Activated CD4-positive, alpha-beta T cell treated with anti-CD3 and anti-CD28 coated beads, Interleukin-2, amount 50 U/mL, for 4 hours (primary cell): ENCODE measurements at regions not wholly inside any gene's neighbourhood (a gene's known extent, or its start where the extent isn't known, plus 50 kb on each side); places are given as distances from the start of the nearest gene placed in this dataset.
"Not testable (repeated sequence)": the region's sequence is repeated elsewhere in the genome, so short reads cannot be mapped to it uniquely, and the experiment has no call there.

ENCODE experiments used
- DNase-seq, 2 experiments: peaks; one replicate each; pipeline ENCODE4 v3.0.0-alpha.2; 2020

GRCh38 chr4:9505341-9505740 lies 61.1 kb downstream of the DEFB131A start:
- not testable (repeated sequence) for DNase-seq

- not testable (repeated sequence) for DNase-seq
Observed at GRCh38 chr4:9506672-9507071, 62.5 kb downstream of the DEFB131A start.

- not testable (repeated sequence) for DNase-seq
Observed at GRCh38 chr4:9512941-9513340, 68.7 kb downstream of the DEFB131A start.

GRCh38 chr4:9519631-9520030 lies 75.4 kb downstream of the DEFB131A start:
- DNase-seq: not testable (repeated sequence)

- DNase-seq: not testable (repeated sequence)
Observed at GRCh38 chr4:9522903-9523302, 78.7 kb downstream of the DEFB131A start.

- not testable (repeated sequence) for DNase-seq
Observed at GRCh38 chr4:9524406-9524805, 80.2 kb downstream of the DEFB131A start.

GRCh38 chr4:9532134-9532862 lies 88.1 kb downstream of the DEFB131A start:
- peak; percentile 50 to 51 for DNase-seq

- not testable (repeated sequence) for DNase-seq
Observed at GRCh38 chr4:9532863-9533192, 88.6 kb downstream of the DEFB131A start.

- not testable (repeated sequence) for DNase-seq
Observed at GRCh38 chr4:9537101-9537500, 92.9 kb downstream of the DEFB131A start.

GRCh38 chr4:9539939-9540520 lies 95.8 kb downstream of the DEFB131A start:
- not testable (repeated sequence) for DNase-seq

- DNase-seq: not testable (repeated sequence)
Observed at GRCh38 chr4:9541388-9541915, 97.2 kb downstream of the DEFB131A start.

GRCh38 chr4:9544851-9545250 lies 100.6 kb downstream of the DEFB131A start:
- not testable (repeated sequence) for DNase-seq

- not testable (repeated sequence) for DNase-seq
Observed at GRCh38 chr4:9547470-9547869, 103.3 kb downstream of the DEFB131A start.

- DNase-seq: not testable (repeated sequence)
Observed at GRCh38 chr4:9556076-9556475, 111.9 kb downstream of the DEFB131A start.

- not testable (repeated sequence) for DNase-seq
Observed at GRCh38 chr4:9577869-9578268, 133.7 kb downstream of the DEFB131A start.

- not testable (repeated sequence) for DNase-seq
Observed at GRCh38 chr4:9582880-9583279, 138.7 kb downstream of the DEFB131A start.

GRCh38 chr4:9592010-9592409 lies 147.8 kb downstream of the DEFB131A start:
- no peak for DNase-seq

GRCh38 chr4:9594948-9595347 lies 150.7 kb downstream of the DEFB131A start:
- DNase-seq: no peak

GRCh38 chr4:9595531-9595930 lies 151.3 kb downstream of the DEFB131A start:
- DNase-seq: not testable (repeated sequence)

- DNase-seq: no peak
Observed at GRCh38 chr4:9599266-9599665, 155.1 kb downstream of the DEFB131A start.

GRCh38 chr4:9600246-9600645 lies 156.0 kb downstream of the DEFB131A start:
- DNase-seq: no peak

GRCh38 chr4:9602389-9602914 lies 158.2 kb downstream of the DEFB131A start:
- no peak for DNase-seq

- peak; percentile 12 to 20 for DNase-seq
Observed at GRCh38 chr4:9604031-9604892, 160.0 kb downstream of the DEFB131A start.
